GM12878 (cell line): ENCODE measurements at regions not wholly inside any gene's neighbourhood (a gene's known extent, or its start where the extent isn't known, plus 50 kb on each side); places are given as distances from the start of the nearest gene placed in this dataset.

Experiments used
- ATAC-seq: fragments of 200-7000 bp; cut with Tn5 transposase; 3 replicates; pipeline ENCODE4 v1.9.1; 2020; ENCODE audit warnings: mild to moderate bottlenecking, moderate library complexity
- BruUV-seq: library from RNA; stranded (reverse); fragments of 400-500 nt; replicated peaks from 2 replicates; lab custom pipeline; 2021; lab: Mats Ljungman, UMichigan
- CTCF ChIA-PET: fragments of 300-600 bp; sonication (Branson Sonifier 250); formaldehyde crosslinking; extraction: SDS; loops from one replicate; lab custom pipeline; 2021; ENCODE audit warnings: inconsistent platforms; lab: Yijun Ruan, JAX
- POLR2A ChIA-PET: fragments of 350-600 bp; formaldehyde crosslinking; extraction: SDS; loops from one replicate; lab custom pipeline; 2021; ENCODE audit warnings: inconsistent platforms; lab: Charles Lee
- RAD21 ChIA-PET: fragments of 300-600 bp; sonication (Branson Sonifier 250); formaldehyde crosslinking; loops from one replicate; lab custom pipeline; 2023; ENCODE audit warnings: antibody characterized with exemption; ENCODE audit not compliant: unreplicated experiment; lab: Charles Lee
- SMC1A ChIA-PET: fragments of 300-600 bp; sonication (Branson Sonifier 250); formaldehyde crosslinking; loops from one replicate; lab custom pipeline; 2023; ENCODE audit not compliant: unreplicated experiment, uncharacterized antibody; lab: Charles Lee
- DNase-seq: peaks from one replicate; pipeline ENCODE4 v3.0.0-alpha.2; 2011; ENCODE audit warnings: low read depth, low spot score
- FAIRE-seq: peaks from 3 replicates; lab custom pipeline; 2011; peaks lifted over from hg19 to GRCh38; lab: Jason Lieb, UNC
- H2AFZ ChIP-seq: 2 replicates; pipeline ENCODE4 v1.6.0; 2011; ENCODE audit warnings: low read depth, low read length, control low read depth; ENCODE audit not compliant: control insufficient read depth
- H3K27ac ChIP-seq: 2 replicates; pipeline ENCODE4 v1.5.1; 2011; ENCODE audit warnings: control low read depth; ENCODE audit not compliant: control insufficient read depth, insufficient read depth
- H3K27me3 ChIP-seq, 2 experiments: replicated peaks in 1 of 2; 2 replicates each; pipeline versions ENCODE4 v1.6.0 to v1.6.1; 2011; ENCODE audit warnings: low read length in 1 of 2; ENCODE audit not compliant: control insufficient read depth in 2 of 2, insufficient read depth in 2 of 2
- H3K36me3 ChIP-seq, 2 experiments: 2 replicates each; pipeline ENCODE4 v1.5.1; 2011; ENCODE audit warnings: low read length in 1 of 2; ENCODE audit not compliant: control insufficient read depth in 2 of 2, insufficient read depth in 2 of 2
- H3K4me1 ChIP-seq: 2 replicates; pipeline ENCODE4 v1.6.1; 2011; ENCODE audit warnings: mild to moderate bottlenecking, low read length, moderate library complexity, mixed read lengths; ENCODE audit not compliant: control insufficient read depth, insufficient read depth
- H3K4me2 ChIP-seq: 2 replicates; pipeline ENCODE4 v1.6.0; 2011; ENCODE audit warnings: control low read depth; ENCODE audit not compliant: control insufficient read depth, insufficient read depth
- H3K4me3 ChIP-seq: fragments of 200-600 bp; sonication (generic); 2 replicates; pipeline ENCODE4 v1.5.1; 2016
- H3K79me2 ChIP-seq: 2 replicates; pipeline ENCODE4 v1.6.0; 2011; ENCODE audit warnings: low read length; ENCODE audit not compliant: control insufficient read depth, insufficient read depth
- H3K9ac ChIP-seq: 2 replicates; pipeline ENCODE4 v1.8.0; 2011; ENCODE audit warnings: low read length, control low read depth, mixed read lengths; ENCODE audit not compliant: control insufficient read depth, insufficient read depth
- H3K9me3 ChIP-seq: replicated peaks from 3 replicates; pipeline ENCODE4 v1.5.1; 2011; ENCODE audit warnings: mild to moderate bottlenecking, low read length; ENCODE audit not compliant: control insufficient read depth, insufficient read depth
- H4K20me1 ChIP-seq: 2 replicates; pipeline ENCODE4 v1.6.0; 2011; ENCODE audit not compliant: control insufficient read depth, insufficient read depth
- RUNX3 ChIP-seq: IDR thresholded peaks from 2 replicates; pipeline ENCODE4 v1.6.1; 2012; ENCODE audit warnings: low read length, inconsistent platforms
- SIN3A ChIP-seq: IDR thresholded peaks from 2 replicates; pipeline ENCODE4 v1.6.1; 2012; ENCODE audit warnings: low read depth, low read length, improper control_type of control experiment
- ZSCAN29 ChIP-seq: fragments of 450-650 bp; IDR thresholded peaks from 2 replicates; pipeline ENCODE4 v1.6.1; 2017; ENCODE audit warnings: mild to moderate bottlenecking, moderate library complexity
- WGBS: methylation state at CpG from one replicate; pipeline ENCODE4 v1.1.6; 2016; ENCODE audit warnings: low lambda C conversion rate; ENCODE audit not compliant: insufficient replicate concordance, insufficient coverage; ENCODE audit errors: missing lambda C conversion rate; 5-methylcytosine and 5-hydroxymethylcytosine counted together
- in situ Hi-C: fragments of 300-500 bp; cut with MboI; formaldehyde crosslinking; loops from 9 replicates; pipeline ENCODE4 v1.14.3; 2018; ENCODE audit warnings: mixed read lengths
- intact Hi-C: fragments of 100-400 bp; cut with micrococcal nuclease; formaldehyde crosslinking; loops from one replicate; pipeline ENCODE4 v1.14.2; 2022; ENCODE audit not compliant: unreplicated experiment
- TF ChIP-seq, protein P1 (sequence below): fragments of 450-650 bp; IDR thresholded peaks from 2 replicates; pipeline ENCODE4 v1.6.1; 2016; ENCODE audit warnings: mild to moderate bottlenecking
- TF ChIP-seq, protein P2 (sequence below): IDR thresholded peaks from 2 replicates; pipeline ENCODE4 v1.6.1; 2011; ENCODE audit warnings: borderline replicate concordance, low read depth, mild to moderate bottlenecking, moderate library complexity, low read length; ENCODE audit not compliant: insufficient read depth, poor library complexity, severe bottlenecking

DNA sequence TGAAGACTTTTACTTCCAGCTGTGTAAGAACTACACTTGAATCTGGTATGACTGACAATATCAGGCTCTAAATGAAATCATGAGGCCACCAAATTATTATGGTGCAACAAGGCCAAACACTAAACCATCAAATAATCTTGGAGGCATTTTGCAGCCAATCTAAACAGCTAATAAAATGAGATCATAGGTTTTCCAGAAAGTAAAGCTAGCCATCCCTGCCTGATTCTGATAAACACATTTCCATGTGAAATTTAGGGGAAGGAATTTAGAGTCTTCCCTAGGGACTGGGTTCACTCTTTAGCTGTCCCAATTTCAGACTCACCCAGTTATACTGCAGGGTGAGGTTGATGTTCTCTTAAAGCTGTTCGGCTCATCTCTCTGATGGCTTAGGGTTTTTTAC is 190.3 kb upstream of the TMEM196 start:
- H3K27ac ChIP-seq = no peak overlapping the region
- no peak overlapping the region for H3K4me2 ChIP-seq
- RAD21 ChIA-PET = no interaction called here
- ATAC-seq (no peak), FAIRE-seq (no peak), DNase-seq (no peak)
- WGBS = 20% methylated on average over 1 of the region's 1 CpG
- intact Hi-C loops = no loop called here
- no peak overlapping the region for H2AFZ ChIP-seq
- no peaks in the 10 kb centered on the region for H3K27me3 ChIP-seq
- POLR2A ChIA-PET = no interaction called here
- no peak overlapping the region for H3K4me3 ChIP-seq
- H3K9me3 ChIP-seq = no peaks in the 10 kb centered on the region
- H3K4me1 ChIP-seq = no peaks in the 10 kb centered on the region
- SMC1A ChIA-PET = interaction anchor here (1.0 to 1.1 kb wide), 2 partner anchors 12 to 16 kb away, joined by 3 read pairs; no protein-coding TSS in a partner anchor
- H3K36me3 ChIP-seq = no peaks in the 10 kb centered on the region
- no peaks in the 10 kb centered on the region for H3K79me2 ChIP-seq
- TF ChIP-seq ZSCAN29 = no peak
- TF ChIP-seq, protein P1, sequence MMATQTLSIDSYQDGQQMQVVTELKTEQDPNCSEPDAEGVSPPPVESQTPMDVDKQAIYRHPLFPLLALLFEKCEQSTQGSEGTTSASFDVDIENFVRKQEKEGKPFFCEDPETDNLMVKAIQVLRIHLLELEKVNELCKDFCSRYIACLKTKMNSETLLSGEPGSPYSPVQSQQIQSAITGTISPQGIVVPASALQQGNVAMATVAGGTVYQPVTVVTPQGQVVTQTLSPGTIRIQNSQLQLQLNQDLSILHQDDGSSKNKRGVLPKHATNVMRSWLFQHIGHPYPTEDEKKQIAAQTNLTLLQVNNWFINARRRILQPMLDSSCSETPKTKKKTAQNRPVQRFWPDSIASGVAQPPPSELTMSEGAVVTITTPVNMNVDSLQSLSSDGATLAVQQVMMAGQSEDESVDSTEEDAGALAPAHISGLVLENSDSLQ = no peak
- TF ChIP-seq, all 136 proteins: peak for 0
- H3K9ac ChIP-seq = no peak overlapping the region
- CTCF ChIA-PET = interaction anchor here (0.7 to 1.6 kb wide), 3 partner anchors 18 to 206 kb away, joined by 3 to 5 read pairs (median 4); no protein-coding TSS in a partner anchor
- no TSS peak for BruUV-seq
- in situ Hi-C loops = no loop called here
- no peaks in the 10 kb centered on the region for H4K20me1 ChIP-seq

DNA sequence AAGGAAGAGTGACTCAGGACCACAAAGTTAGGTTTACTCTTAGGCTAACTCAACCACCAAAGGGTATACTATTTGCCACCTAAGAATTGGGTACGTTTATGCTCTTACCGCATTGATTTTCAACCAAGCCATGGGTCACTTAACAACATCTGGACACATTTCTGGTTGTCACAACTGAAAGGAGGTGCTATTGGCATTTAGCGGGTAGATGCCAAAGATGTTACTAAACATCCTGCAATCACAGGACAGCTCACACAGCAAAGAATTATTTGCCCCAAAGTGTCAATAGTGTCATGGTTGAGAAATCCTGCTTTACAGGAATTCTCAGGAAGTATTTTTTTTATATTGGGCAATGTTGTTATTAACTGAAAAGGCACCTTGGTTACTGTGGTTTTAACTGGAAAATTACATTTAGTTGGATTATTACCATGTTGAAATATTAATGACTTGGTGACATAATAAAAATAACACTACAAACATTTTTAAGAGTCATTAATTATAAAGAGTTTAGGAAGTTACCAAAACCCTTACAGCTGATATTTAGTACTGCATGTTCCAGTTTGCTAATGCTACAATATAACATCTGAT is 185.0 kb upstream of the TMEM196 start:
- TF ChIP-seq RUNX3 (no peak), SIN3A (no peak)
- TF ChIP-seq, protein P2, sequence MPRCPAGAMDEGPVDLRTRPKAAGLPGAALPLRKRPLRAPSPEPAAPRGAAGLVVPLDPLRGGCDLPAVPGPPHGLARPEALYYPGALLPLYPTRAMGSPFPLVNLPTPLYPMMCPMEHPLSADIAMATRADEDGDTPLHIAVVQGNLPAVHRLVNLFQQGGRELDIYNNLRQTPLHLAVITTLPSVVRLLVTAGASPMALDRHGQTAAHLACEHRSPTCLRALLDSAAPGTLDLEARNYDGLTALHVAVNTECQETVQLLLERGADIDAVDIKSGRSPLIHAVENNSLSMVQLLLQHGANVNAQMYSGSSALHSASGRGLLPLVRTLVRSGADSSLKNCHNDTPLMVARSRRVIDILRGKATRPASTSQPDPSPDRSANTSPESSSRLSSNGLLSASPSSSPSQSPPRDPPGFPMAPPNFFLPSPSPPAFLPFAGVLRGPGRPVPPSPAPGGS = no peak
- no TSS peak for BruUV-seq
- Histone ChIP-seq H3K27me3 (no peaks in the 10 kb centered on the region), H3K4me2 (no peak overlapping the region), H3K27ac (no peak overlapping the region), H4K20me1 (no peaks in the 10 kb centered on the region), H3K9me3 (no peaks in the 10 kb centered on the region; the same call in 2 of the 3 replicates), H3K4me3 (no peak overlapping the region), H2AFZ (no peak overlapping the region), H3K4me1 (no peaks in the 10 kb centered on the region), H3K36me3 (no peaks in the 10 kb centered on the region), H3K79me2 (no peaks in the 10 kb centered on the region), H3K9ac (no peak overlapping the region)
- DNase-seq (no peak), ATAC-seq (no peak), FAIRE-seq (no peak)
- in situ Hi-C loops = no loop called here
- ChIA-PET POLR2A (no interaction called here), RAD21 (no interaction called here), SMC1A (no interaction called here), CTCF (no interaction called here)
- WGBS = 78% methylated on average over 3 of the region's 3 CpGs
- intact Hi-C loops = no loop called here
